PC-9 (cell line): ENCODE measurements at regions not wholly inside any gene's neighbourhood (a gene's known extent, or its start where the extent isn't known, plus 50 kb on each side); places are given as distances from the start of the nearest gene placed in this dataset.
"Not testable (repeated sequence)": the region's sequence is repeated elsewhere in the genome, so short reads cannot be mapped to it uniquely, and the experiment has no call there.

Source experiments
- BruUV-seq: library from RNA; stranded (reverse); fragments of 400-500 nt; replicated peaks from 2 replicates; lab custom pipeline; 2021; lab: Mats Ljungman, UMichigan
- CTCF ChIA-PET: fragments of 300-600 bp; sonication (Branson Sonifier 250); formaldehyde crosslinking; loops from one replicate; lab custom pipeline; 2022; ENCODE audit warnings: antibody characterized with exemption; lab: Charles Lee
- POLR2A ChIA-PET: fragments of 300-600 bp; sonication (Branson Sonifier 250); formaldehyde crosslinking; loops from one replicate; lab custom pipeline; 2022; ENCODE audit warnings: antibody characterized with exemption; ENCODE audit not compliant: unreplicated experiment; lab: Charles Lee
- DNase-seq, 2 experiments: peaks; one replicate each; pipeline versions ENCODE4 v3.0.0 to v3.0.0-alpha.2; 2015 to 2022; ENCODE audit warnings: mixed read lengths in 1 of 2
- H2AFZ ChIP-seq: fragments of 200-600 bp; sonication (generic); 2 replicates; pipeline ENCODE4 v1.8.1; 2017; ENCODE audit warnings: antibody characterized with exemption
- H3F3A ChIP-seq: fragments of 200-600 bp; sonication (generic); 2 replicates; pipeline ENCODE4 v1.8.1; 2017; ENCODE audit warnings: antibody characterized with exemption, mild to moderate bottlenecking, low read depth; ENCODE audit not compliant: insufficient read depth
- H3K27ac ChIP-seq: fragments of 200-600 bp; sonication (generic); 2 replicates; pipeline ENCODE4 v1.6.1; 2016; ENCODE audit warnings: mixed run types
- H3K27me3 ChIP-seq: fragments of 200-600 bp; sonication (generic); 2 replicates; pipeline ENCODE4 v1.6.1; 2016; ENCODE audit warnings: low read depth, mixed run types; ENCODE audit not compliant: insufficient read depth
- H3K36me3 ChIP-seq: fragments of 200-600 bp; sonication (generic); 2 replicates; pipeline ENCODE4 v1.6.1; 2016; ENCODE audit warnings: low read depth, mixed run types
- H3K4me1 ChIP-seq: fragments of 200-600 bp; sonication (generic); replicated peaks from 2 replicates; pipeline ENCODE4 v1.6.1; 2016; ENCODE audit warnings: mixed run types; ENCODE audit not compliant: insufficient read depth
- H3K4me2 ChIP-seq: fragments of 200-600 bp; sonication (generic); 2 replicates; pipeline ENCODE4 v1.6.1; 2017; ENCODE audit warnings: mixed run types
- H3K4me3 ChIP-seq: fragments of 200-600 bp; sonication (generic); 2 replicates; pipeline ENCODE4 v1.6.1; 2016; ENCODE audit warnings: mixed run types
- H3K79me2 ChIP-seq: fragments of 200-600 bp; sonication (generic); 2 replicates; pipeline ENCODE4 v1.6.1; 2017; ENCODE audit warnings: low read depth, mixed run types
- H3K9me2 ChIP-seq: fragments of 200-600 bp; sonication (generic); 2 replicates; pipeline ENCODE4 v1.8.1; 2017; ENCODE audit warnings: mild to moderate bottlenecking; ENCODE audit not compliant: insufficient read depth
- H3K9me3 ChIP-seq: fragments of 200-600 bp; sonication (generic); 2 replicates; pipeline ENCODE4 v1.8.1; 2016; ENCODE audit warnings: low read depth; ENCODE audit not compliant: insufficient read depth
- H4K20me1 ChIP-seq: fragments of 200-600 bp; sonication (generic); 2 replicates; pipeline ENCODE4 v1.8.1; 2017; ENCODE audit not compliant: insufficient read depth
- CTCF ChIP-seq: fragments of 200-600 bp; sonication (generic); conservative IDR thresholded peaks from 2 replicates; pipeline ENCODE4 v1.6.1; 2017; ENCODE audit warnings: mixed run types, antibody characterized with exemption, mild to moderate bottlenecking, moderate library complexity
- EZH2 ChIP-seq: fragments of 200-600 bp; sonication (generic); IDR thresholded peaks from 2 replicates; pipeline ENCODE4 v1.8.0; 2017; ENCODE audit warnings: antibody characterized with exemption, low read depth
- intact Hi-C: fragments of 100-400 bp; cut with micrococcal nuclease; formaldehyde crosslinking; loops from one replicate; pipeline ENCODE4 v1.10.0; 2022; ENCODE audit not compliant: unreplicated experiment

GRCh38 chr4:82124932-82125786 lies 248.6 kb downstream of the HNRNPD start:
- Histone ChIP-seq H3K79me2 (no peaks in the 10 kb centered on the region), H3K9me2 (no peaks in the 10 kb centered on the region), H3K36me3 (no peaks in the 10 kb centered on the region), H3K4me3 (no peak overlapping the region), H3K4me2 (no peak overlapping the region), H2AFZ (no peak overlapping the region), H3K9me3 (no peaks in the 10 kb centered on the region), H3K27ac (no peak overlapping the region), H4K20me1 (no peaks in the 10 kb centered on the region), H3K4me1 (no peaks in the 10 kb centered on the region), H3F3A (no peaks in the 10 kb centered on the region), H3K27me3 (no peaks in the 10 kb centered on the region)
- ChIA-PET CTCF (no interaction called here), POLR2A (no interaction called here)
- intact Hi-C loops = no loop called here
- no TSS peak for BruUV-seq
- TF ChIP-seq EZH2 (no peak), CTCF (no peak)
- no peak for DNase-seq

- POLR2A ChIA-PET = no interaction called here
- CTCF ChIA-PET = interaction anchor here (0.6 kb wide), 1 partner anchor 34 kb away, joined by 5 read pairs; no protein-coding TSS in a partner anchor
- H4K20me1 ChIP-seq = no peaks in the 10 kb centered on the region
- H3K4me3 ChIP-seq = no peak overlapping the region
- no peaks in the 10 kb centered on the region for H3K79me2 ChIP-seq
- no peaks in the 10 kb centered on the region for H3K9me3 ChIP-seq
- DNase-seq = no peak
- H3K4me2 ChIP-seq = no peak overlapping the region
- no peaks in the 10 kb centered on the region for H3K27me3 ChIP-seq
- intact Hi-C loops = no loop called here
- no peak overlapping the region for H3K27ac ChIP-seq
- no peaks in the 10 kb centered on the region for H3K9me2 ChIP-seq
- no peak overlapping the region for H2AFZ ChIP-seq
- TF ChIP-seq EZH2 = no peak
- TF ChIP-seq CTCF = no peak
- no TSS peak for BruUV-seq
- H3F3A ChIP-seq = no peaks in the 10 kb centered on the region
- no peaks in the 10 kb centered on the region for H3K4me1 ChIP-seq
- H3K36me3 ChIP-seq = no peaks in the 10 kb centered on the region
Measured at GRCh38 chr4:82124365-82124764, 249.4 kb downstream of the HNRNPD start.

GRCh38 chr4:82123934-82124333 lies 249.9 kb downstream of the HNRNPD start:
- BruUV-seq = no TSS peak
- H3K4me3 ChIP-seq = no peak overlapping the region
- no peak for DNase-seq
- H3K9me2 ChIP-seq = no peaks in the 10 kb centered on the region
- H2AFZ ChIP-seq = no peak overlapping the region
- POLR2A ChIA-PET = no interaction called here
- intact Hi-C loops = no loop called here
- no peaks in the 10 kb centered on the region for H3K79me2 ChIP-seq
- H4K20me1 ChIP-seq = no peaks in the 10 kb centered on the region
- no peaks in the 10 kb centered on the region for H3K4me1 ChIP-seq
- CTCF ChIA-PET = interaction anchor here (0.6 kb wide), 1 partner anchor 35 kb away, joined by 5 read pairs; no protein-coding TSS in a partner anchor
- no peaks in the 10 kb centered on the region for H3K27me3 ChIP-seq
- no peak overlapping the region for H3K27ac ChIP-seq
- H3K4me2 ChIP-seq = no peak overlapping the region
- no peaks in the 10 kb centered on the region for H3K9me3 ChIP-seq
- H3K36me3 ChIP-seq = no peaks in the 10 kb centered on the region
- no peaks in the 10 kb centered on the region for H3F3A ChIP-seq
- TF ChIP-seq EZH2 (no peak), CTCF (no peak)

- H3K27me3 ChIP-seq, DNase-seq, H3K4me3 ChIP-seq, H3K4me2 ChIP-seq, H3K9me3 ChIP-seq, H3K36me3 ChIP-seq, intact Hi-C loops, H3K27ac ChIP-seq, H3F3A ChIP-seq, CTCF ChIA-PET, H3K9me2 ChIP-seq, H4K20me1 ChIP-seq, BruUV-seq, POLR2A ChIA-PET, H3K4me1 ChIP-seq, H3K79me2 ChIP-seq, H2AFZ ChIP-seq: not testable (repeated sequence)
Measured at GRCh38 chr4:82115183-82115582, 258.6 kb downstream of the HNRNPD start.
